ENCODE measurements at regions not wholly inside any gene's neighbourhood (a gene's known extent, or its start where the extent isn't known, plus 50 kb on each side); places are given as distances from the start of the nearest gene placed in this dataset.
"Not testable (repeated sequence)": the region's sequence is repeated elsewhere in the genome, so short reads cannot be mapped to it uniquely, and the experiment has no call there.

DNA sequence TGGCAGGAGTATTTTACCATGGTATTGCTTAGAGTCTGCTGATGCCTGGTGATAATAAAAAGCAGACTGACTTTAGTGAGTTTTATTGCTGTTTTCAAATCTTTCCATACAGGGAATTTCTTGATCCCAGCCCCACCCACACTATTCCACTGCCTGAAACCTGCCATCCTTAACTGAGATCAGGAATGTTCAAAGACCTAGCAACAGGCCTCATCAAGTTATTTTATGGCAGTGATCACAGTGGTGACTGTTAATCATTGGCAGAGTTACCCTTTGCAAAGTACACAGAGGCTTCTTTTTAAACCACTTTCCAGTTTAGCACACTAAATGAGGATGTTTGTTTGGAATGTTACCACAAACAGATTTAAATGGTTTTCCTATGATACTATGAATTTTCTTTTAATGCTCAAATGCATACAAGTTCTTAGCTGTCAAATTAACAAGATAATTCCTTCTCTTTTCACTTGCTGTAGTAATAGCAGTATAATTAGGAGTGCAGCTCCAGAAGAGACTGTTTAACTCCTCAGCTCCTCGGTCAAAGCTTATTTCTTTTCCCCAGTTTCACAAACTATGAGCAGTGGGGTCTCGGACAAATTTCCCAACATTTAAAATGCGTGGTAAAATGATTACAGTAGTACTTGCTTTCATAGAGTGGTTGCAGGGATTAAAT is 69.9 kb upstream of the USP25 start:
- no peak overlapping the region for H3K27ac Mint-ChIP-seq
- H3K4me3 Mint-ChIP-seq = no peak overlapping the region
- H3K9me3 Mint-ChIP-seq = no peaks in the 10 kb centered on the region
- peaks cover 4% of the 10 kb centered on the region for H3K27me3 Mint-ChIP-seq (ENCODE audit: low read depth)
- no peaks in the 10 kb centered on the region for H3K4me1 Mint-ChIP-seq (ENCODE audit: low read depth)
- H3K36me3 Mint-ChIP-seq (ENCODE audit: low read depth) = no peaks in the 10 kb centered on the region

DNA sequence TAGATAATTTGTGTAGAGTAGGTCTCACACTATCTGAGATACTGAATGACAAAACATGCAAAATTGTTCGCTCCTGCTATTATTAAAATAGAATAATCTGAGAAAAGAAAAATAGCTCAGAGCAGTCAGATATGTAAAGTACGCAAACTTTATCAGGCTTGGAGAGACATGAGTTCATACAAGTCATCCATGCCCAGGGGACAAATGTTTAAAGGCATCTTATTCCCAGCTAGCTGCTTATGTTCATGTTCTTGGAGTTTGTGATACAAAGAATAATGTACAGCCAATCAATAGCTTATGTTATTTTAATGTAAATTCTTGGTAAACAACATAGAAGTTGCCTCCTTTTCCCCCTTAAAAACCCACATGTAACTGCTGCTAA is 69.4 kb upstream of the USP25 start:
- H3K27ac Mint-ChIP-seq = no peak overlapping the region
- peaks cover 4% of the 10 kb centered on the region for H3K27me3 Mint-ChIP-seq (ENCODE audit: low read depth)
- H3K9me3 Mint-ChIP-seq = no peaks in the 10 kb centered on the region
- H3K4me3 Mint-ChIP-seq = no peak overlapping the region
- no peaks in the 10 kb centered on the region for H3K4me1 Mint-ChIP-seq (ENCODE audit: low read depth)
- H3K36me3 Mint-ChIP-seq (ENCODE audit: low read depth) = no peaks in the 10 kb centered on the region

DNA sequence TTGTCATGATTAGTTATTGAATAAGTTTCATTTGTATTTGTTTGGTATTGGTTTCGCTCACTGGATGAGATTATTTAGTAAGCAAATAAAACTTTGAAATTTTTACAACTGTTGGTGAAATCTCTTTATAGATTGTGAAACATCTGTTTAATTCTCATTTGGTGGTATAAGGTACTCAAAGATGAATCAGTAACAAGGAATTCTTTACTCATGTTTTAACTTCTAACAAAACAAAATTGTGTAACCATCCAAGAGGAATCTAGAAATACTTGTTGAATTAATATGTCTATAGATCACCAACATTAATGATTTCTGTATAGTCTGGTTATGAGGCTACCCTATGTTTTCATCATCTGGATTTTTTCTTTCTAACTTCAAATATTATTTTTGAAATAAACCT is 62.8 kb upstream of the USP25 start:
- no peaks in the 10 kb centered on the region for H3K36me3 Mint-ChIP-seq (ENCODE audit: low read depth)
- no peaks in the 10 kb centered on the region for H3K9me3 Mint-ChIP-seq
- no peak overlapping the region for H3K27ac Mint-ChIP-seq
- H3K4me3 Mint-ChIP-seq = no peak overlapping the region
- H3K27me3 Mint-ChIP-seq (ENCODE audit: low read depth) = no peaks in the 10 kb centered on the region
- H3K4me1 Mint-ChIP-seq (ENCODE audit: low read depth) = no peaks in the 10 kb centered on the region

DNA sequence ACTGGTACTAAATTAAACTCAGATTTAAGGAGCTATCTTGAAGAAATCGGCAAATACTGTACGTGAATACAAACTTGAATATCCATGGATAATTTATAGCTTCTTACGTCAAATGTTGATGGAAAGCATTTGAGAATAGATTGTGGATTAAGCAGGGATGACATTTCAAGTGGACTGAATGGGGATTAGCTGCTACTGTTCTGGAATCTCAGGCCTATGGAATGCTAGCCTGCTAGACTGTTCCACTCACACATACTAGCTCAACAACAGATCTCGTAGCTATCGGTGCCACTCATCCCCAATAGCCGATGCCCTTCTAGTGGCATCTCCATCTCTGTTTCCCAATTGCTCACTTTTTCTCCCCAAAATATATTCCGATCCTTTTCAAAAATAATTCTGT is 62.0 kb upstream of the USP25 start:
- H3K36me3 Mint-ChIP-seq (ENCODE audit: low read depth) = no peaks in the 10 kb centered on the region
- H3K4me1 Mint-ChIP-seq (ENCODE audit: low read depth) = no peaks in the 10 kb centered on the region
- H3K27me3 Mint-ChIP-seq (ENCODE audit: low read depth) = no peaks in the 10 kb centered on the region
- no peaks in the 10 kb centered on the region for H3K9me3 Mint-ChIP-seq
- H3K27ac Mint-ChIP-seq = no peak overlapping the region
- no peak overlapping the region for H3K4me3 Mint-ChIP-seq

DNA sequence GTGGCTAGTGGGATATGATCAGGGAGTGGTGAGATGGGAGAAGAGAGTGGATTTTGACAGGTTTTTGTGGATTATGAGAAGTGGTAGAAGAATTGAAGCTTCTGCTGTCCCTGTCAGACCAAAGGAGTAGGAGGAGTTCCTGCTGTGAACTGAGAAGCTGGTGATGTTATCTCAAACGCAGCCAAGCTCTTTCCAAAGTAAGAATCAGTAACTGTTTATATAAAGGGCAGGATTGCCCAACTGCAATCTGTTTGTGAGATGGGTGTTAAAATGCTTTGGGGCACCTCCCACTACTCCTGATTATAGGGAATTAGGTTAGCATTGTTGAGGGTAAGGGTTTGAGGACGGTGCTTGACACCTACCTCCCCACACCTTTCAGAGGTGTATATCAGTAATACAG is 60.5 kb upstream of the USP25 start:
- Mint-ChIP-seq H3K27ac (no peak overlapping the region), H3K27me3 (ENCODE audit: low read depth) (no peaks in the 10 kb centered on the region), H3K4me1 (ENCODE audit: low read depth) (no peaks in the 10 kb centered on the region), H3K36me3 (ENCODE audit: low read depth) (no peaks in the 10 kb centered on the region), H3K9me3 (no peaks in the 10 kb centered on the region), H3K4me3 (no peak overlapping the region)

DNA sequence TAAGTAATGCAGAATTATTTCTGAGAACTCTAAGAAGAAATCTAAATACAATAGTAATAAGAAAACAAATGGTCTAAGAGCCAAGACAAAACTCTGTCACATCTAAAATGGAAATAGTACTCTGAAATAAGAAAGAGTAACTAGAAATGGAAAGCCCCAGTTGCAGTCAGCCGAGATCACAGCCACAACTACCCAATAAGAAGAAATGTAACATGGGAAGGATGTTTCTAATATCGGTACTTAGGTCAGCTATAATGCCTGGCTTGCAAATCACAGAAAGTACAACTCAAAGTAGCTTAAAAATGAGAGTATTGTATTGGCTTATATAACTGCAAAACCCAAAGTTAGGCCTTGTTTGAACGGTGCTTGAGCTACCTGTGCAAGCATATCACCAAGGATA is 58.6 kb upstream of the USP25 start:
- Mint-ChIP-seq H3K27me3 (ENCODE audit: low read depth) (no peaks in the 10 kb centered on the region), H3K36me3 (ENCODE audit: low read depth) (no peaks in the 10 kb centered on the region), H3K4me1 (ENCODE audit: low read depth) (no peaks in the 10 kb centered on the region), H3K4me3 (no peak overlapping the region), H3K9me3 (no peaks in the 10 kb centered on the region), H3K27ac (no peak overlapping the region)

DNA sequence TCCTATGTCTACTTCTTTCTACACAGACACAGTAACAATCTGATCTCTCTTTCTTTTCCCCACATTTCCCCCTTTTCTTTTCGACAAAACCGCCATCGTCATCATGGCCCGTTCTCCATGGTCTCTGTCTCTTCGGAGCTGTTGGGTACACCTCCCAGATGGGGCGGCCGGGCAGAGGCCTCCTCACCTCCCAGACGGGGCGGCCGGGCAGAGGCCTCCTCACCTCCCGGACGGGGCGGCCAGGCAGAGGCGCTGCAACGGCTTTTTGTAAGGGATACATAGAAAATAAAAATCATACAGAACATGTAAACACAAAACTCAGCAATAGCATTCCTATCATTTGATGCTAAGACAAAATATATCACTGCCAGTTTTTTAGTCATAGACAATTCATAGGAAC is 57.2 kb upstream of the USP25 start:
- not testable (repeated sequence) for H3K9me3 Mint-ChIP-seq; H3K4me3 Mint-ChIP-seq; H3K4me1 Mint-ChIP-seq (ENCODE audit: low read depth); H3K36me3 Mint-ChIP-seq (ENCODE audit: low read depth); H3K27me3 Mint-ChIP-seq (ENCODE audit: low read depth); H3K27ac Mint-ChIP-seq

DNA sequence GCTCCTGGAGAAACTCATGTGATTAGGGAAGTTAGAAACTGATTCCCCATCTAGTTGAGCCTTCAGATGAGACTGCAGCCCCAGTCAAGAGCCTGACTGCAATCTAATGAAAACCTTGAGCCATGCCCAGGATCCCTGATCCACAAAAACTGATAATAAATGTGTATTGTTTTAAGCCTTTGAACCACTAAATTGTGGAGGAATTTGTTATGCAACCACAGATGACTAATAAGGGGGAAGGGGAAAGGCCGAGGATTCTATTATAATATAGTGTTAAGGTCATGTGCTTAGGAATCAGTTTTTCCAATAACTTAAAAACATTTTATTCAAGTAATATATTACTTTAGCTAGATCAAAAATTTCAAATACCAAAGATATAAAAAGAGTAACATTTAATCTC is 52.8 kb upstream of the USP25 start:
- H3K36me3 Mint-ChIP-seq (ENCODE audit: low read depth) = no peaks in the 10 kb centered on the region
- H3K27me3 Mint-ChIP-seq (ENCODE audit: low read depth) = peaks cover 5% of the 10 kb centered on the region
- no peak overlapping the region for H3K4me3 Mint-ChIP-seq
- H3K9me3 Mint-ChIP-seq = no peaks in the 10 kb centered on the region
- no peaks in the 10 kb centered on the region for H3K4me1 Mint-ChIP-seq (ENCODE audit: low read depth)
- no peak overlapping the region for H3K27ac Mint-ChIP-seq

DNA sequence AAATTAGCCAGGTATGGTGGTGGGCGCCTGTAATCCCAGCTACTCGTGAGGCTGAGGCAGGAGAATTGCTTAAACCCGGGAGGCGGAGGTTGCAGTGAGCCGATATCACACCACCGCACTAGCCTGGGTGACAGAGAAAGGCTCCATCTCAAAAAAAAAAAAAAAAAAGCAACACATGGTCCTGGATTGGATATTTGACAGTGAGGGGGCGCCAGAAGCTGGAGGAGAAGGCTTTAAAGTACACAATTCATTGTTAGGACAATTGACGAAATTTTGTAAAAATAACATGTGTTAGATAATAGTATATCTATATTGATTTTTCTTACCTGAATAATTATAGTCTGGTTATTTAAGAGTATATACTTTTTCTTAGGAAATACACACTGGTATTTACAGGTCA is 50.2 kb upstream of the USP25 start:
- peaks cover 5% of the 10 kb centered on the region for H3K27me3 Mint-ChIP-seq (ENCODE audit: low read depth)

More for the DNA sequence above, 50.2 kb upstream of the USP25 start:
- Mint-ChIP-seq H3K9me3 (no peaks in the 10 kb centered on the region), H3K27ac (no peak overlapping the region), H3K4me1 (ENCODE audit: low read depth) (peaks cover 5% of the 10 kb centered on the region), H3K4me3 (no peak overlapping the region), H3K36me3 (ENCODE audit: low read depth) (no peaks in the 10 kb centered on the region)

Data from T-helper 1 cell treated with Interleukin-12 subunit alpha and Interleukin-12 subunit beta and Interleukin-4 antibody, amounts not matched to agents 30 μg/mL and 1 μg/mL, for 36 hours (primary cell).